Lung (tissue), 11 donors: ENCODE measurements at regions not wholly inside any gene's neighbourhood (a gene's known extent, or its start where the extent isn't known, plus 50 kb on each side); places are given as distances from the start of the nearest gene placed in this dataset.
A peak's percentile ranks its signal among the peaks of the same experiment; 100 is the strongest.
"Not testable (repeated sequence)": the region's sequence is repeated elsewhere in the genome, so short reads cannot be mapped to it uniquely, and the experiment has no call there.

ENCODE experiments used
- ATAC-seq: fragments of 200-7000 bp; cut with Tn5 transposase; one replicate; pipeline ENCODE4 v1.9.1; 2020; ENCODE audit warnings: moderate number of reproducible peaks; ENCODE audit not compliant: insufficient read depth, low FRiP score
- DNase-seq, 3 donors: peaks; one replicate each; pipeline ENCODE4 v3.0.0-alpha.2; 2013 to 2017
- H3K27ac ChIP-seq, 2 donors: one replicate each; pipeline ENCODE4 v1.5.1; 2013; ENCODE audit warnings: mild to moderate bottlenecking in 2 of 2, moderate library complexity in 2 of 2, control low read depth in 1 of 2, inconsistent platforms in 1 of 2, low read depth in 1 of 2, low read length in 1 of 2
- H3K27me3 ChIP-seq, 3 donors: one replicate each; pipeline ENCODE4 v1.5.1; 2013; ENCODE audit warnings: low read length in 2 of 3; ENCODE audit not compliant: control insufficient read depth in 3 of 3, insufficient read depth in 3 of 3
- H3K36me3 ChIP-seq, 4 donors: one replicate each; pipeline ENCODE4 v1.5.1; 2013; ENCODE audit warnings: low read length in 4 of 4, mild to moderate bottlenecking in 1 of 4, moderate library complexity in 1 of 4; ENCODE audit not compliant: control insufficient read depth in 4 of 4, insufficient read depth in 4 of 4
- H3K4me1 ChIP-seq, 5 donors: one replicate each; pipeline ENCODE4 v1.5.1; 2013; ENCODE audit warnings: low read length in 5 of 5, mild to moderate bottlenecking in 2 of 5, moderate library complexity in 1 of 5; ENCODE audit not compliant: control insufficient read depth in 5 of 5, insufficient read depth in 5 of 5
- H3K4me3 ChIP-seq: one replicate; pipeline ENCODE4 v1.5.1; 2013; ENCODE audit warnings: mild to moderate bottlenecking, control low read depth, moderate library complexity
- H3K9ac ChIP-seq, 2 donors: one replicate each; pipeline ENCODE4 v1.5.1; 2013; ENCODE audit warnings: low read length in 2 of 2, control low read depth in 1 of 2; ENCODE audit not compliant: insufficient read depth in 1 of 2
- H3K9me3 ChIP-seq, 4 donors: one replicate each; pipeline ENCODE4 v1.5.1; 2013; ENCODE audit warnings: low read length in 3 of 4, mild to moderate bottlenecking in 1 of 4, moderate library complexity in 1 of 4; ENCODE audit not compliant: control insufficient read depth in 4 of 4, insufficient read depth in 3 of 4
- CTCF ChIP-seq: IDR thresholded peaks from 2 replicates; pipeline ENCODE4 v1.5.1; 2012; ENCODE audit warnings: mild to moderate bottlenecking; ENCODE audit errors: control extremely low read depth, extremely low read depth
- WGBS, 2 donors: extraction: QIAGEN DNeasy Blood & Tissue Kit; methylation state at CpG; one replicate each; pipeline ENCODE4 v1.1.7; 2013; 5-methylcytosine and 5-hydroxymethylcytosine counted together
- donor health status: control.
- donor health status: control.
- donor health status: Bipolar disorder and iron deficiency.
- donor health status: healthy.
- donor health status: DM: yes; HTN: yes; CAD: no.

GRCh38 chr2:156254637-156255067 lies 77.9 kb downstream of the NR4A2 start:
- DNase-seq: peak in 1 of 3 donors; percentile 1

GRCh38 chr2:156253765-156254164 lies 78.8 kb downstream of the NR4A2 start:
- H3K4me3 ChIP-seq: no peak overlapping the region

More at GRCh38 chr2:156254637-156255067, 77.9 kb downstream of the NR4A2 start:
- H3K4me1 ChIP-seq, H3K4me3 ChIP-seq, H3K36me3 ChIP-seq, H3K27me3 ChIP-seq, H3K9ac ChIP-seq, H3K27ac ChIP-seq, ATAC-seq, H3K9me3 ChIP-seq: not testable (repeated sequence)
- WGBS, 2 donors: 46 to 78% methylated on average over 21 to 27 of the region's 27 CpGs

GRCh38 chr2:156242874-156243273 lies 89.6 kb downstream of the NR4A2 start:
- H3K9me3 ChIP-seq: no peaks in the 10 kb centered on the region
- H3K4me1 ChIP-seq: no peaks in the 10 kb centered on the region
- no peak overlapping the region for H3K4me3 ChIP-seq
- H3K36me3 ChIP-seq: no peaks in the 10 kb centered on the region
- TF ChIP-seq CTCF: no peak
- no peak overlapping the region for H3K27ac ChIP-seq
- no peak for ATAC-seq
- 69 to 74% methylated on average over 1 of the region's 1 CpG for WGBS, 2 donors
- H3K27me3 ChIP-seq: no peaks in the 10 kb centered on the region
- DNase-seq: no peak
- no peak overlapping the region for H3K9ac ChIP-seq

More at GRCh38 chr2:156253765-156254164, 78.8 kb downstream of the NR4A2 start:
- Histone ChIP-seq H3K9ac (no peak overlapping the region), H3K27me3 (no peaks in the 10 kb centered on the region), H3K9me3 (no peaks in the 10 kb centered on the region), H3K4me1 (no peaks in the 10 kb centered on the region), H3K27ac (no peak overlapping the region), H3K36me3 (no peaks in the 10 kb centered on the region)
- WGBS, 2 donors: 86 to 92% methylated on average over 2 of the region's 2 CpGs
- TF ChIP-seq CTCF: no peak
- no peak for ATAC-seq
- DNase-seq: no peak

GRCh38 chr2:156237558-156237957 lies 95.0 kb downstream of the NR4A2 start:
- DNase-seq: no peak
- WGBS, 2 donors: 61 to 81% methylated on average over 2 of the region's 2 CpGs
- no peak for ATAC-seq
- H3K36me3 ChIP-seq: no peaks in the 10 kb centered on the region
- H3K9ac ChIP-seq: no peak overlapping the region
- no peaks in the 10 kb centered on the region for H3K9me3 ChIP-seq
- H3K27me3 ChIP-seq: no peaks in the 10 kb centered on the region
- H3K4me1 ChIP-seq: no peaks in the 10 kb centered on the region
- H3K27ac ChIP-seq: no peak overlapping the region
- no peak for TF ChIP-seq CTCF
- no peak overlapping the region for H3K4me3 ChIP-seq
